ENCODE measurements at regions not wholly inside any gene's neighbourhood (a gene's known extent, or its start where the extent isn't known, plus 50 kb on each side); places are given as distances from the start of the nearest gene placed in this dataset.

- Histone ChIP-seq H3K9me3 (ENCODE audit: insufficient read depth, low read depth, low read length) (no peaks in the 10 kb centered on the region), H3K79me2 (ENCODE audit: insufficient read depth, low read length) (no peaks in the 10 kb centered on the region), H3K4me3 (ENCODE audit: insufficient read depth, low read depth, low read length) (no peak overlapping the region), H3K9ac (ENCODE audit: low read length) (no peak overlapping the region), H4K20me1 (ENCODE audit: insufficient read depth, low read length) (no peaks in the 10 kb centered on the region), H3K4me2 (ENCODE audit: low read length) (no peak overlapping the region), H3K36me3 (ENCODE audit: insufficient read depth, low read length) (no peaks in the 10 kb centered on the region), H3K27ac (ENCODE audit: low read depth, low read length) (no peak overlapping the region), H3K27me3 (ENCODE audit: insufficient read depth, low read length) (no peaks in the 10 kb centered on the region), H2AFZ (ENCODE audit: low read depth, low read length) (no peak overlapping the region), H3K4me1 (ENCODE audit: insufficient read depth, low read length) (no peaks in the 10 kb centered on the region)
- no peak for DNase-seq (ENCODE audit: low read depth)
- peaks cover 2% of the 10 kb centered on the region for H3K27me3 Mint-ChIP-seq (ENCODE audit: low read depth, unreplicated experiment)
- H3K4me1 Mint-ChIP-seq (ENCODE audit: low read depth, unreplicated experiment) = no peaks in the 10 kb centered on the region
- H3K4me3 Mint-ChIP-seq (ENCODE audit: unreplicated experiment) = no peak overlapping the region
- H3K9me3 Mint-ChIP-seq (ENCODE audit: unreplicated experiment) = no peaks in the 10 kb centered on the region
- no peak overlapping the region for H3K27ac Mint-ChIP-seq (ENCODE audit: unreplicated experiment)
- TF ChIP-seq CTCF (IDR thresholded peaks at IDR 0.05; ENCODE audit: insufficient read depth, low read depth, low read length) (no peak), EZH2 (IDR thresholded peaks at IDR 0.05; ENCODE audit: insufficient read depth, low read length) (no peak)
- no peak for FAIRE-seq
- no peaks in the 10 kb centered on the region for H3K36me3 Mint-ChIP-seq (ENCODE audit: low read depth, unreplicated experiment)
Measured at GRCh38 chr2:41743324-41743723, 304.5 kb upstream of the PKDCC start.

DNA sequence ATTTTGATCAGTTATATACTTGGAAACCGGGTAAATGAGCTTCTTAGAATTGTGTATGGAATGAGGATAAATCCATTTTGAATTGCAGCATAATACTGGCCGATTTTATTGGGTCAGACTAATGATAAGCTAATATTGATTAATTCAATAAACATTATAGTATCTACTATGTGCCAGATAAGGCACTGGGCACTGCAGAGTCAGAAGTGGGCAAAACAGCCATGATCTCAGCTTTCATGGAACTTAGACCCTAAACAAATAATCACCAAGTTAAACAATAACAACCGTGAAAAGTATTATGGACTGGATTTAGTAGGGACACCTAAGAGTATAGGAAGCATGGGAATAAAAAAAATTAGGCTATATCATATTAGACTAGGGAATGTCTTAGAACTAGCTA is 297.0 kb upstream of the PKDCC start:
- Mint-ChIP-seq H3K27me3 (ENCODE audit: low read depth, unreplicated experiment) (peaks cover 1% of the 10 kb centered on the region), H3K4me3 (ENCODE audit: unreplicated experiment) (no peak overlapping the region), H3K27ac (ENCODE audit: unreplicated experiment) (no peak overlapping the region), H3K36me3 (ENCODE audit: low read depth, unreplicated experiment) (peaks cover 2% of the 10 kb centered on the region), H3K4me1 (ENCODE audit: low read depth, unreplicated experiment) (no peaks in the 10 kb centered on the region), H3K9me3 (ENCODE audit: unreplicated experiment) (peaks cover 2% of the 10 kb centered on the region)
- TF ChIP-seq EZH2 (IDR thresholded peaks at IDR 0.05; ENCODE audit: insufficient read depth, low read length) (no peak), CTCF (IDR thresholded peaks at IDR 0.05; ENCODE audit: insufficient read depth, low read depth, low read length) (no peak)
- no peaks in the 10 kb centered on the region for H3K4me1 ChIP-seq (ENCODE audit: insufficient read depth, low read length)
- H3K36me3 ChIP-seq (ENCODE audit: insufficient read depth, low read length) = no peaks in the 10 kb centered on the region
- no peaks in the 10 kb centered on the region for H3K79me2 ChIP-seq (ENCODE audit: insufficient read depth, low read length)
- no peak overlapping the region for H3K9ac ChIP-seq (ENCODE audit: low read length)
- H3K27ac ChIP-seq (ENCODE audit: low read depth, low read length) = no peak overlapping the region
- H3K4me3 ChIP-seq (ENCODE audit: insufficient read depth, low read depth, low read length) = no peak overlapping the region
- H3K9me3 ChIP-seq (ENCODE audit: insufficient read depth, low read depth, low read length) = no peaks in the 10 kb centered on the region
- DNase-seq (ENCODE audit: low read depth) (no peak), FAIRE-seq (no peak)
- no peaks in the 10 kb centered on the region for H3K27me3 ChIP-seq (ENCODE audit: insufficient read depth, low read length)
- H3K4me2 ChIP-seq (ENCODE audit: low read length) = no peak overlapping the region
- H2AFZ ChIP-seq (ENCODE audit: low read depth, low read length) = no peak overlapping the region
- H4K20me1 ChIP-seq (ENCODE audit: insufficient read depth, low read length) = no peaks in the 10 kb centered on the region

DNA sequence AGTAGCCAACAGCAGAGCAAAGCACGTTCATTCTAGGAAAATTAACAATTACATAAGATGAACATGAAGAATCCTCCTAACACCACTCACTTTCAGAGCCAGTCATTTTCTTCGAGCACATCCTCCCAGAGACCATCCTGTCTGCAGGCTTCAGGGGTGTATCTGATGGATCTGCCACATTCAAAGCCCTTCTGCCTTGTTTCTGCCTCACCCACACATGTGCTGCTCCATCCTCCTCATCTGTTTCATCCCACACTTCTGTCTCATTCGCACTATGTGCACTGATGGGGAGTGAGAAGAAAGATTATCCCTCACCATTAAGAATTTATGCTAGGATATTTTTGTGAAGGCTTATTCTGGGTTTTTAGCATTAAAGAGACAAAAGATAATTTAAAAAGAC is 287.9 kb upstream of the PKDCC start:
- DNase-seq (ENCODE audit: low read depth) = no peak
- H3K4me3 ChIP-seq (ENCODE audit: insufficient read depth, low read depth, low read length) = no peak overlapping the region
- no peaks in the 10 kb centered on the region for H4K20me1 ChIP-seq (ENCODE audit: insufficient read depth, low read length)
- H3K27ac ChIP-seq (ENCODE audit: low read depth, low read length) = no peak overlapping the region
- no peak overlapping the region for H3K9ac ChIP-seq (ENCODE audit: low read length)
- Mint-ChIP-seq H3K27me3 (ENCODE audit: low read depth, unreplicated experiment) (peaks cover 4% of the 10 kb centered on the region), H3K9me3 (ENCODE audit: unreplicated experiment) (no peaks in the 10 kb centered on the region), H3K4me1 (ENCODE audit: low read depth, unreplicated experiment) (no peaks in the 10 kb centered on the region), H3K27ac (ENCODE audit: unreplicated experiment) (no peak overlapping the region), H3K4me3 (ENCODE audit: unreplicated experiment) (no peak overlapping the region), H3K36me3 (ENCODE audit: low read depth, unreplicated experiment) (no peaks in the 10 kb centered on the region)
- no peak overlapping the region for H3K4me2 ChIP-seq (ENCODE audit: low read length)
- no peak for FAIRE-seq
- no peaks in the 10 kb centered on the region for H3K27me3 ChIP-seq (ENCODE audit: insufficient read depth, low read length)
- no peak overlapping the region for H2AFZ ChIP-seq (ENCODE audit: low read depth, low read length)
- H3K36me3 ChIP-seq (ENCODE audit: insufficient read depth, low read length) = no peaks in the 10 kb centered on the region
- H3K79me2 ChIP-seq (ENCODE audit: insufficient read depth, low read length) = no peaks in the 10 kb centered on the region
- TF ChIP-seq EZH2 (IDR thresholded peaks at IDR 0.05; ENCODE audit: insufficient read depth, low read length) = no peak
- TF ChIP-seq CTCF (IDR thresholded peaks at IDR 0.05; ENCODE audit: insufficient read depth, low read depth, low read length) = no peak
- no peaks in the 10 kb centered on the region for H3K4me1 ChIP-seq (ENCODE audit: insufficient read depth, low read length)
- H3K9me3 ChIP-seq (ENCODE audit: insufficient read depth, low read depth, low read length) = no peaks in the 10 kb centered on the region

Data from astrocyte (in vitro differentiated cells and primary cell).